Urinary bladder (tissue), 3 donors: ENCODE measurements at regions not wholly inside any gene's neighbourhood (a gene's known extent, or its start where the extent isn't known, plus 50 kb on each side); places are given as distances from the start of the nearest gene placed in this dataset.
"Not testable (repeated sequence)": the region's sequence is repeated elsewhere in the genome, so short reads cannot be mapped to it uniquely, and the experiment has no call there.

Experiments
- DNase-seq: peaks from one replicate; pipeline ENCODE4 v3.0.0-alpha.2; 2015; ENCODE audit errors: extremely low spot score
- H3K27ac ChIP-seq: one replicate; pipeline ENCODE4 v1.5.1; 2013; ENCODE audit warnings: low read depth, mild to moderate bottlenecking, moderate library complexity
- H3K36me3 ChIP-seq: one replicate; pipeline ENCODE4 v1.6.1; 2013; ENCODE audit warnings: mild to moderate bottlenecking, moderate library complexity; ENCODE audit not compliant: insufficient read depth
- H3K4me1 ChIP-seq: one replicate; pipeline ENCODE4 v1.6.1; 2013; ENCODE audit warnings: mild to moderate bottlenecking, moderate library complexity; ENCODE audit not compliant: insufficient read depth
- H3K4me3 ChIP-seq: one replicate; pipeline ENCODE4 v1.5.1; 2013; ENCODE audit warnings: low read depth, low read length
- WGBS: extraction: QIAGEN DNeasy Blood & Tissue Kit; methylation state at CpG from one replicate; pipeline ENCODE4 v1.1.7; 2013; 5-methylcytosine and 5-hydroxymethylcytosine counted together
- donor health status: healthy with polysubstance abuse.
- donor health status: healthy.

- Histone ChIP-seq H3K27ac (no peak overlapping the region), H3K4me3 (no peak overlapping the region), H3K4me1 (peaks cover 2% of the 10 kb centered on the region), H3K36me3 (no peaks in the 10 kb centered on the region)
- 61% methylated on average over 4 of the region's 4 CpGs for WGBS
- no peak for DNase-seq
These were observed 165.0 kb upstream of the ELAC2 start for GRCh38 chr17:13182854-13183253.

GRCh38 chr17:13182450-13182849, 164.6 kb upstream of the ELAC2 start:
- no peaks in the 10 kb centered on the region for H3K36me3 ChIP-seq
- H3K4me1 ChIP-seq, result peaks cover 2% of the 10 kb centered on the region
- no peak for DNase-seq
- no peak overlapping the region for H3K27ac ChIP-seq
- H3K4me3 ChIP-seq, result no peak overlapping the region

GRCh38 chr17:13181683-13182082, 163.9 kb upstream of the ELAC2 start:
- DNase-seq, result no peak
- Histone ChIP-seq H3K27ac (no peak overlapping the region), H3K4me3 (no peak overlapping the region), H3K4me1 (peaks cover 2% of the 10 kb centered on the region), H3K36me3 (no peaks in the 10 kb centered on the region)
- WGBS, result 54% methylated on average over 2 of the region's 2 CpGs

GRCh38 chr17:13176436-13176835, 158.6 kb upstream of the ELAC2 start:
- DNase-seq, result no peak
- H3K4me1 ChIP-seq, result no peaks in the 10 kb centered on the region
- WGBS, result 46% methylated on average over 4 of the region's 4 CpGs
- no peak overlapping the region for H3K4me3 ChIP-seq
- no peak overlapping the region for H3K27ac ChIP-seq
- no peaks in the 10 kb centered on the region for H3K36me3 ChIP-seq

GRCh38 chr17:13171790-13172189, 154.0 kb upstream of the ELAC2 start:
- 74% methylated on average over 1 of the region's 1 CpG for WGBS

GRCh38 chr17:13162361-13162760, 144.5 kb upstream of the ELAC2 start:
- DNase-seq, result no peak
- Histone ChIP-seq H3K27ac (no peak overlapping the region), H3K36me3 (no peaks in the 10 kb centered on the region), H3K4me1 (no peaks in the 10 kb centered on the region), H3K4me3 (no peak overlapping the region)
- 56% methylated on average over 1 of the region's 1 CpG for WGBS

More at GRCh38 chr17:13171790-13172189, 154.0 kb upstream of the ELAC2 start:
- no peak overlapping the region for H3K27ac ChIP-seq
- no peak for DNase-seq
- H3K4me1 ChIP-seq, result no peaks in the 10 kb centered on the region
- no peak overlapping the region for H3K4me3 ChIP-seq
- H3K36me3 ChIP-seq, result no peaks in the 10 kb centered on the region

- no peak for DNase-seq
- Histone ChIP-seq H3K27ac (no peak overlapping the region), H3K36me3 (no peaks in the 10 kb centered on the region), H3K4me3 (no peak overlapping the region), H3K4me1 (no peaks in the 10 kb centered on the region)
- WGBS, result 93% methylated on average over 2 of the region's 2 CpGs
These were observed 143.0 kb upstream of the ELAC2 start for GRCh38 chr17:13160790-13161189.

GRCh38 chr17:13160296-13160695, 142.5 kb upstream of the ELAC2 start:
- H3K27ac ChIP-seq, result no peak overlapping the region
- H3K36me3 ChIP-seq, result no peaks in the 10 kb centered on the region
- DNase-seq, result no peak
- 65% methylated on average over 3 of the region's 3 CpGs for WGBS
- no peak overlapping the region for H3K4me3 ChIP-seq
- H3K4me1 ChIP-seq, result no peaks in the 10 kb centered on the region

- WGBS, result 64% methylated on average over 2 of the region's 2 CpGs
These were observed 140.8 kb upstream of the ELAC2 start for GRCh38 chr17:13158494-13159240.

GRCh38 chr17:13157656-13158055, 139.8 kb upstream of the ELAC2 start:
- Histone ChIP-seq H3K4me3 (no peak overlapping the region), H3K4me1 (no peaks in the 10 kb centered on the region), H3K27ac (no peak overlapping the region), H3K36me3 (no peaks in the 10 kb centered on the region)
- WGBS, result 85% methylated on average over 5 of the region's 5 CpGs
- no peak for DNase-seq

More at GRCh38 chr17:13158494-13159240, 140.8 kb upstream of the ELAC2 start:
- H3K4me3 ChIP-seq, result no peak overlapping the region
- DNase-seq, result no peak
- no peaks in the 10 kb centered on the region for H3K36me3 ChIP-seq
- no peaks in the 10 kb centered on the region for H3K4me1 ChIP-seq
- H3K27ac ChIP-seq, result no peak overlapping the region

GRCh38 chr17:13154930-13155329, 137.1 kb upstream of the ELAC2 start:
- no peak for DNase-seq
- Histone ChIP-seq H3K4me3 (no peak overlapping the region), H3K4me1 (no peaks in the 10 kb centered on the region), H3K36me3 (no peaks in the 10 kb centered on the region), H3K27ac (no peak overlapping the region)
- WGBS, result 85% methylated on average over 4 of the region's 4 CpGs

GRCh38 chr17:13154398-13154797, 136.6 kb upstream of the ELAC2 start:
- no peaks in the 10 kb centered on the region for H3K4me1 ChIP-seq
- DNase-seq, result no peak
- no peaks in the 10 kb centered on the region for H3K36me3 ChIP-seq
- WGBS, result 35% methylated on average over 2 of the region's 2 CpGs
- no peak overlapping the region for H3K4me3 ChIP-seq
- no peak overlapping the region for H3K27ac ChIP-seq

GRCh38 chr17:13153036-13153435, 135.2 kb upstream of the ELAC2 start:
- Histone ChIP-seq H3K4me3 (no peak overlapping the region), H3K27ac (no peak overlapping the region), H3K36me3 (no peaks in the 10 kb centered on the region), H3K4me1 (no peaks in the 10 kb centered on the region)
- DNase-seq, result no peak
- 73% methylated on average over 1 of the region's 1 CpG for WGBS

- H3K4me1 ChIP-seq, result no peaks in the 10 kb centered on the region
- no peaks in the 10 kb centered on the region for H3K36me3 ChIP-seq
- 78% methylated on average over 3 of the region's 3 CpGs for WGBS
- no peak overlapping the region for H3K27ac ChIP-seq
- no peak for DNase-seq
- H3K4me3 ChIP-seq, result no peak overlapping the region
These were observed 134.7 kb upstream of the ELAC2 start for GRCh38 chr17:13152501-13152900.

GRCh38 chr17:13150738-13151137, 132.9 kb upstream of the ELAC2 start:
- H3K36me3 ChIP-seq, DNase-seq, H3K27ac ChIP-seq, H3K4me1 ChIP-seq, H3K4me3 ChIP-seq: not testable (repeated sequence)
- 97% methylated on average over 6 of the region's 6 CpGs for WGBS
